ENCODE measurements at regions not wholly inside any gene's neighbourhood (a gene's known extent, or its start where the extent isn't known, plus 50 kb on each side); places are given as distances from the start of the nearest gene placed in this dataset.

DNA sequence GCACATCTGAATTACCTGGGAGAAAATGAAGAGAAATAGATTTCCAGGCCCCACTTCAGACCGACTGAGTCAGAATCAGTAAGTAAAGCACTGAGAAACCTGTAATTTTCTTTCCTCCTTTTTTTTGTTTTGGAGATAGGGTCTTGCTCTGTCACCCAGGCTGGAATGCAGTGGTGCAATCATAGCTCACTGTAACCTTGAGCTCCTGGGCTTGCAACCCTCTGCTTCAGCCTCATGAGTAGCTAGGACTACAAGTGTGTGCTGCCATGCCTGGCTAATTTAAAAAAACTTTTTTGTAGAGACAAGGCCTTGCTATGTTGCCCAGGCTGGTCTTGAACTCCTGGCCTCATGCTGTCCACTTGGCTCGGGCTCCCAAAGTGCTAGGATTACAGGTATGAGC, 260.2 kb downstream of the STK31 start:
- no peak for TF ChIP-seq POLR2A (IDR thresholded peaks at IDR 0.05)
- TF ChIP-seq, protein P1, sequence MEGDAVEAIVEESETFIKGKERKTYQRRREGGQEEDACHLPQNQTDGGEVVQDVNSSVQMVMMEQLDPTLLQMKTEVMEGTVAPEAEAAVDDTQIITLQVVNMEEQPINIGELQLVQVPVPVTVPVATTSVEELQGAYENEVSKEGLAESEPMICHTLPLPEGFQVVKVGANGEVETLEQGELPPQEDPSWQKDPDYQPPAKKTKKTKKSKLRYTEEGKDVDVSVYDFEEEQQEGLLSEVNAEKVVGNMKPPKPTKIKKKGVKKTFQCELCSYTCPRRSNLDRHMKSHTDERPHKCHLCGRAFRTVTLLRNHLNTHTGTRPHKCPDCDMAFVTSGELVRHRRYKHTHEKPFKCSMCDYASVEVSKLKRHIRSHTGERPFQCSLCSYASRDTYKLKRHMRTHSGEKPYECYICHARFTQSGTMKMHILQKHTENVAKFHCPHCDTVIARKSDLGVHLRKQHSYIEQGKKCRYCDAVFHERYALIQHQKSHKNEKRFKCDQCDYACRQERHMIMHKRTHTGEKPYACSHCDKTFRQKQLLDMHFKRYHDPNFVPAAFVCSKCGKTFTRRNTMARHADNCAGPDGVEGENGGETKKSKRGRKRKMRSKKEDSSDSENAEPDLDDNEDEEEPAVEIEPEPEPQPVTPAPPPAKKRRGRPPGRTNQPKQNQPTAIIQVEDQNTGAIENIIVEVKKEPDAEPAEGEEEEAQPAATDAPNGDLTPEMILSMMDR (IDR thresholded peaks at IDR 0.05), result no peak
